Stimulated activated CD8-positive, alpha-beta memory T cell treated with anti-CD3 and anti-CD28 coated beads, Interleukin-7, amount 100 ng/mL, for 4 hours (primary cell): ENCODE measurements at regions not wholly inside any gene's neighbourhood (a gene's known extent, or its start where the extent isn't known, plus 50 kb on each side); places are given as distances from the start of the nearest gene placed in this dataset.

Experiments used
- DNase-seq, 2 donors: peaks; one replicate each; pipeline ENCODE4 v3.0.0-alpha.2; 2020; ENCODE audit warnings: low read depth in 2 of 2

- no peak for DNase-seq
Observed at GRCh38 chr1:243944429-243945160, 94.6 kb upstream of the AKT3 start.

GRCh38 chr1:243943671-243944428 lies 93.8 kb upstream of the AKT3 start:
- no peak for DNase-seq

- DNase-seq: no peak
Observed at GRCh38 chr1:243942196-243943150, 92.4 kb upstream of the AKT3 start.

- no peak for DNase-seq
Observed at GRCh38 chr1:243940451-243940850, 90.4 kb upstream of the AKT3 start.

GRCh38 chr1:243939167-243939848 lies 89.3 kb upstream of the AKT3 start:
- DNase-seq: no peak

GRCh38 chr1:243938208-243938607 lies 88.2 kb upstream of the AKT3 start:
- no peak for DNase-seq

- no peak for DNase-seq
Observed at GRCh38 chr1:243933495-243933894, 83.5 kb upstream of the AKT3 start.

GRCh38 chr1:243931957-243932356 lies 81.9 kb upstream of the AKT3 start:
- no peak for DNase-seq

GRCh38 chr1:243930822-243931671 lies 81.0 kb upstream of the AKT3 start:
- no peak for DNase-seq

GRCh38 chr1:243927381-243927780 lies 77.3 kb upstream of the AKT3 start:
- DNase-seq: no peak

- DNase-seq: no peak
Observed at GRCh38 chr1:243926803-243927245, 76.8 kb upstream of the AKT3 start.

GRCh38 chr1:243926299-243926698 lies 76.3 kb upstream of the AKT3 start:
- DNase-seq: no peak

GRCh38 chr1:243924588-243925349 lies 74.7 kb upstream of the AKT3 start:
- DNase-seq: no peak

GRCh38 chr1:243924188-243924587 lies 74.1 kb upstream of the AKT3 start:
- DNase-seq: no peak

- DNase-seq: no peak
Observed at GRCh38 chr1:243923292-243924171, 73.5 kb upstream of the AKT3 start.

GRCh38 chr1:243921111-243921510 lies 71.1 kb upstream of the AKT3 start:
- no peak for DNase-seq

GRCh38 chr1:243917863-243918565 lies 68.0 kb upstream of the AKT3 start:
- no peak for DNase-seq
